SK-N-SH (cell line): ENCODE measurements at regions not wholly inside any gene's neighbourhood (a gene's known extent, or its start where the extent isn't known, plus 50 kb on each side); places are given as distances from the start of the nearest gene placed in this dataset.

ENCODE experiments used
- CTCF ChIA-PET: fragments of 300-600, 350-600 bp; formaldehyde crosslinking; extraction: SDS; loops from one replicate; lab custom pipeline; 2021; lab: Yijun Ruan, JAX
- POLR2A ChIA-PET: fragments of 350-600 bp; sonication (Branson Sonifier 250); formaldehyde crosslinking; extraction: SDS; loops from one replicate; lab custom pipeline; 2020; ENCODE audit warnings: antibody characterized with exemption, inconsistent platforms; lab: Yijun Ruan, JAX
- DNase-seq: peaks from one replicate; pipeline ENCODE4 v3.0.0; 2012
- H2AFZ ChIP-seq: fragments of 200-600 bp; sonication (generic); 2 replicates; pipeline ENCODE4 v1.8.1; 2016; ENCODE audit warnings: antibody characterized with exemption, mild to moderate bottlenecking, low read depth
- H3F3A ChIP-seq: fragments of 200-600 bp; sonication (generic); replicated peaks from 2 replicates; pipeline ENCODE3; 2016; ENCODE audit warnings: antibody characterized with exemption, mild to moderate bottlenecking; ENCODE audit not compliant: insufficient read depth
- H3K27ac ChIP-seq, 2 experiments: fragments of 200-500 bp in 1 of 2; fragments of 200-600 bp in 1 of 2; sonication (Bioruptor generic) in 1 of 2; sonication (generic), shearing (Covaris generic) in 1 of 2; 2 replicates each; pipeline versions ENCODE4 v1.5.1 to v1.6.1; 2014 to 2016; ENCODE audit warnings: low read depth in 2 of 2, inconsistent platforms in 1 of 2, low read length in 1 of 2, mild to moderate bottlenecking in 1 of 2, mixed read lengths in 1 of 2
- H3K27me3 ChIP-seq: fragments of 200-600 bp; sonication (generic), shearing (Covaris generic); 2 replicates; pipeline ENCODE4 v1.6.1; 2016; ENCODE audit warnings: mixed run types; ENCODE audit not compliant: insufficient read depth
- H3K36me3 ChIP-seq, 2 experiments: fragments of 200-500 bp in 1 of 2; fragments of 200-600 bp in 1 of 2; sonication (Bioruptor generic) in 1 of 2; sonication (generic) in 1 of 2; replicated peaks in 1 of 2; 2 replicates each; pipeline versions ENCODE3 to v1.5.1; 2014 to 2016; ENCODE audit warnings: low read length in 1 of 2, mild to moderate bottlenecking in 1 of 2; ENCODE audit not compliant: insufficient read depth in 2 of 2, control insufficient read depth in 1 of 2
- H3K4me1 ChIP-seq, 2 experiments: fragments of 200-500 bp in 1 of 2; fragments of 200-600 bp in 1 of 2; sonication (Bioruptor generic) in 1 of 2; sonication (generic), shearing (Covaris generic) in 1 of 2; 2 replicates each; pipeline versions ENCODE4 v1.5.1 to v1.6.1; 2014 to 2016; ENCODE audit warnings: low read depth in 1 of 2, low read length in 1 of 2, mixed run types in 1 of 2; ENCODE audit not compliant: insufficient read depth in 2 of 2, control insufficient read depth in 1 of 2
- H3K4me2 ChIP-seq: fragments of 200-600 bp; sonication (generic), shearing (Covaris generic); 2 replicates; pipeline ENCODE4 v1.6.1; 2017; ENCODE audit warnings: mixed run types
- H3K4me3 ChIP-seq, 2 experiments: fragments of 200-500 bp in 1 of 2; fragments of 200-600 bp in 1 of 2; sonication (Bioruptor generic) in 1 of 2; sonication (generic), shearing (Covaris generic) in 1 of 2; 2 replicates each; pipeline versions ENCODE4 v1.5.1 to v1.8.1; 2014 to 2016; ENCODE audit warnings: low read depth in 2 of 2, inconsistent platforms in 1 of 2, low read length in 1 of 2, mild to moderate bottlenecking in 1 of 2, mixed read lengths in 1 of 2, moderate library complexity in 1 of 2
- H3K79me2 ChIP-seq: fragments of 200-600 bp; sonication (generic); 2 replicates; pipeline ENCODE4 v1.8.1; 2017; ENCODE audit warnings: mild to moderate bottlenecking; ENCODE audit not compliant: insufficient read depth
- H3K9ac ChIP-seq: fragments of 200-600 bp; sonication (generic); 2 replicates; pipeline ENCODE4 v1.6.1; 2017; ENCODE audit warnings: mixed run types
- H3K9me2 ChIP-seq: fragments of 200-600 bp; sonication (generic); 2 replicates; pipeline ENCODE4 v1.6.1; 2017; ENCODE audit warnings: mixed run types
- H3K9me3 ChIP-seq: fragments of 200-600 bp; sonication (generic); 2 replicates; pipeline ENCODE4 v1.6.1; 2017; ENCODE audit warnings: mixed run types, mild to moderate bottlenecking, moderate library complexity
- H4K20me1 ChIP-seq: fragments of 200-600 bp; sonication (generic); 2 replicates; pipeline ENCODE4 v1.6.1; 2017; ENCODE audit warnings: mild to moderate bottlenecking, mixed run types; ENCODE audit not compliant: insufficient read depth
- EZH2phosphoT487 ChIP-seq: fragments of 200-600 bp; sonication (generic); IDR thresholded peaks from 2 replicates; pipeline ENCODE4 v1.6.1; 2017; ENCODE audit warnings: low read depth, mixed run types, mild to moderate bottlenecking, antibody characterized with exemption, moderate library complexity, borderline replicate concordance
- FOSL2 ChIP-seq: IDR thresholded peaks from 2 replicates; pipeline ENCODE4 v1.4.0; 2012; ENCODE audit warnings: low read depth, mild to moderate bottlenecking, moderate library complexity, borderline replicate concordance
- FOXJ3 ChIP-seq: sonication (generic); formaldehyde crosslinking; IDR thresholded peaks from 2 replicates; pipeline ENCODE4 v1.5.1; 2020; ENCODE audit warnings: mild to moderate bottlenecking, missing genetic modification reagents
- GABPA ChIP-seq: IDR thresholded peaks from 2 replicates; pipeline ENCODE4 v1.4.0; 2012; ENCODE audit warnings: low read depth, mild to moderate bottlenecking
- MEF2A ChIP-seq: IDR thresholded peaks from 2 replicates; pipeline ENCODE4 v1.4.0; 2012; ENCODE audit warnings: low read depth, borderline replicate concordance
- MXI1 ChIP-seq: IDR thresholded peaks from 2 replicates; pipeline ENCODE4 v1.6.1; 2012; ENCODE audit warnings: mild to moderate bottlenecking, low read depth, low read length, improper control_type of control experiment
- NFIC ChIP-seq: IDR thresholded peaks from 2 replicates; pipeline ENCODE4 v1.4.0; 2012; ENCODE audit warnings: borderline replicate concordance
- NRF1 ChIP-seq: IDR thresholded peaks from 2 replicates; pipeline ENCODE4 v1.6.1; 2012; ENCODE audit warnings: low read depth, mild to moderate bottlenecking, low read length
- POLR2AphosphoS5 ChIP-seq: IDR thresholded peaks from 2 replicates; pipeline ENCODE4 v1.6.1; 2012; ENCODE audit warnings: low read depth, low read length
- RAD21 ChIP-seq: IDR thresholded peaks from 2 replicates; pipeline ENCODE4 v1.6.1; 2012; ENCODE audit warnings: mild to moderate bottlenecking, low read length
- TEAD4 ChIP-seq: IDR thresholded peaks from 2 replicates; pipeline ENCODE4 v1.4.0; 2012; ENCODE audit warnings: mild to moderate bottlenecking, borderline replicate concordance; ENCODE audit not compliant: insufficient read depth
- YY1 ChIP-seq: IDR thresholded peaks from 2 replicates; pipeline ENCODE4 v1.4.0; 2012; ENCODE audit warnings: low read depth, mild to moderate bottlenecking
- WGBS: methylation state at CpG from one replicate; pipeline ENCODE4 v1.1.6; 2017; ENCODE audit warnings: low lambda C conversion rate; 5-methylcytosine and 5-hydroxymethylcytosine counted together
- TF ChIP-seq, protein P1 (sequence below): IDR thresholded peaks from 2 replicates; pipeline ENCODE4 v1.4.0; 2012; ENCODE audit warnings: low read depth, borderline replicate concordance
- TF ChIP-seq, protein P2 (sequence below): fragments of 150-350 bp; IDR thresholded peaks from 2 replicates; pipeline ENCODE4 v1.6.1; 2016; ENCODE audit warnings: mild to moderate bottlenecking, low read depth, low read length

- no peak for DNase-seq
- CTCF ChIA-PET = interaction anchor here (0.7 kb wide), 1 partner anchor 430 kb away, joined by 3 read pairs; no protein-coding TSS in a partner anchor
- Histone ChIP-seq H3K4me1 (no peaks in the 10 kb centered on the region), H4K20me1 (no peaks in the 10 kb centered on the region), H3K36me3 (no peaks in the 10 kb centered on the region), H3K27me3 (no peaks in the 10 kb centered on the region), H3K79me2 (no peaks in the 10 kb centered on the region), H3K4me3 (no peak overlapping the region), H3K9me2 (no peaks in the 10 kb centered on the region), H3K9me3 (no peaks in the 10 kb centered on the region), H3K27ac (no peak overlapping the region), H3F3A (no peaks in the 10 kb centered on the region), H3K9ac (no peak overlapping the region), H2AFZ (no peak overlapping the region), H3K4me2 (no peak overlapping the region)
- POLR2A ChIA-PET = no interaction called here
- TF ChIP-seq RAD21 = no peak
- no peak for TF ChIP-seq MEF2A
- no peak for TF ChIP-seq FOXJ3 (CRISPR knock-in tag)
- TF ChIP-seq NFIC = no peak
- no peak for TF ChIP-seq TEAD4
- no peak for TF ChIP-seq FOSL2
- no peak for TF ChIP-seq POLR2AphosphoS5
- no peak for TF ChIP-seq GABPA
- TF ChIP-seq, protein P1, sequence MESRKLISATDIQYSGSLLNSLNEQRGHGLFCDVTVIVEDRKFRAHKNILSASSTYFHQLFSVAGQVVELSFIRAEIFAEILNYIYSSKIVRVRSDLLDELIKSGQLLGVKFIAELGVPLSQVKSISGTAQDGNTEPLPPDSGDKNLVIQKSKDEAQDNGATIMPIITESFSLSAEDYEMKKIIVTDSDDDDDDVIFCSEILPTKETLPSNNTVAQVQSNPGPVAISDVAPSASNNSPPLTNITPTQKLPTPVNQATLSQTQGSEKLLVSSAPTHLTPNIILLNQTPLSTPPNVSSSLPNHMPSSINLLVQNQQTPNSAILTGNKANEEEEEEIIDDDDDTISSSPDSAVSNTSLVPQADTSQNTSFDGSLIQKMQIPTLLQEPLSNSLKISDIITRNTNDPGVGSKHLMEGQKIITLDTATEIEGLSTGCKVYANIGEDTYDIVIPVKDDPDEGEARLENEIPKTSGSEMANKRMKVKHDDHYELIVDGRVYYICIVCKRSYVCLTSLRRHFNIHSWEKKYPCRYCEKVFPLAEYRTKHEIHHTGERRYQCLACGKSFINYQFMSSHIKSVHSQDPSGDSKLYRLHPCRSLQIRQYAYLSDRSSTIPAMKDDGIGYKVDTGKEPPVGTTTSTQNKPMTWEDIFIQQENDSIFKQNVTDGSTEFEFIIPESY = no peak
- TF ChIP-seq EZH2phosphoT487 = no peak
- TF ChIP-seq, protein P2, sequence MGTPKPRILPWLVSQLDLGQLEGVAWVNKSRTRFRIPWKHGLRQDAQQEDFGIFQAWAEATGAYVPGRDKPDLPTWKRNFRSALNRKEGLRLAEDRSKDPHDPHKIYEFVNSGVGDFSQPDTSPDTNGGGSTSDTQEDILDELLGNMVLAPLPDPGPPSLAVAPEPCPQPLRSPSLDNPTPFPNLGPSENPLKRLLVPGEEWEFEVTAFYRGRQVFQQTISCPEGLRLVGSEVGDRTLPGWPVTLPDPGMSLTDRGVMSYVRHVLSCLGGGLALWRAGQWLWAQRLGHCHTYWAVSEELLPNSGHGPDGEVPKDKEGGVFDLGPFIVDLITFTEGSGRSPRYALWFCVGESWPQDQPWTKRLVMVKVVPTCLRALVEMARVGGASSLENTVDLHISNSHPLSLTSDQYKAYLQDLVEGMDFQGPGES = no peak
- WGBS = 0% methylated on average over 2 of the region's 2 CpGs
Measured at GRCh38 chr4:179823342-179823741, 2381.1 kb upstream of the AGA start.

GRCh38 chr4:179831274-179831673 lies 2389.0 kb upstream of the AGA start:
- no peak overlapping the region for H3K27ac ChIP-seq
- 0% methylated on average over 4 of the region's 4 CpGs for WGBS
- no peak overlapping the region for H3K4me2 ChIP-seq
- H2AFZ ChIP-seq = no peak overlapping the region
- no peaks in the 10 kb centered on the region for H3F3A ChIP-seq
- POLR2A ChIA-PET = no interaction called here
- no peaks in the 10 kb centered on the region for H3K9me2 ChIP-seq
- H3K27me3 ChIP-seq = no peaks in the 10 kb centered on the region
- CTCF ChIA-PET = no interaction called here
- no peaks in the 10 kb centered on the region for H3K4me1 ChIP-seq
- no peak overlapping the region for H3K9ac ChIP-seq
- TF ChIP-seq, protein P1 = no peak
- TF ChIP-seq MXI1 (no peak), NRF1 (no peak), YY1 (no peak)
- H3K9me3 ChIP-seq = no peaks in the 10 kb centered on the region
- no peak overlapping the region for H3K4me3 ChIP-seq
- DNase-seq = no peak
- H3K36me3 ChIP-seq = no peaks in the 10 kb centered on the region
- H3K79me2 ChIP-seq = no peaks in the 10 kb centered on the region
- no peaks in the 10 kb centered on the region for H4K20me1 ChIP-seq
